ENCODE measurements at regions not wholly inside any gene's neighbourhood (a gene's known extent, or its start where the extent isn't known, plus 50 kb on each side); places are given as distances from the start of the nearest gene placed in this dataset.
"Not testable (repeated sequence)": the region's sequence is repeated elsewhere in the genome, so short reads cannot be mapped to it uniquely, and the experiment has no call there.

GRCh38 chr13:63855457-63856118 lies 2439.9 kb upstream of the PCDH20 start:
- DNase-seq (ENCODE audit: low read depth in 2 of 2) = no peak

- DNase-seq (ENCODE audit: low read depth in 2 of 2) = no peak
Observed at GRCh38 chr13:63853816-63854215, 2438.2 kb upstream of the PCDH20 start.

- DNase-seq (ENCODE audit: low read depth in 2 of 2) = no peak
Observed at GRCh38 chr13:63851526-63851925, 2435.9 kb upstream of the PCDH20 start.

GRCh38 chr13:63843766-63844699 lies 2428.4 kb upstream of the PCDH20 start:
- DNase-seq (ENCODE audit: low read depth in 2 of 2) = no peak

GRCh38 chr13:63842102-63842501 lies 2426.5 kb upstream of the PCDH20 start:
- no peak for DNase-seq (ENCODE audit: low read depth in 2 of 2)

GRCh38 chr13:63840551-63841421 lies 2425.1 kb upstream of the PCDH20 start:
- no peak for DNase-seq (ENCODE audit: low read depth in 2 of 2)

- no peak for DNase-seq (ENCODE audit: low read depth in 2 of 2)
Observed at GRCh38 chr13:63838366-63839110, 2422.9 kb upstream of the PCDH20 start.

- not testable (repeated sequence) for DNase-seq (ENCODE audit: low read depth in 2 of 2)
Observed at GRCh38 chr13:63837701-63838100, 2422.1 kb upstream of the PCDH20 start.

- DNase-seq (ENCODE audit: low read depth in 2 of 2) = not testable (repeated sequence)
Observed at GRCh38 chr13:63829609-63830008, 2414.0 kb upstream of the PCDH20 start.

- not testable (repeated sequence) for DNase-seq (ENCODE audit: low read depth in 2 of 2)
Observed at GRCh38 chr13:63821785-63822184, 2406.1 kb upstream of the PCDH20 start.

- not testable (repeated sequence) for DNase-seq (ENCODE audit: low read depth in 2 of 2)
Observed at GRCh38 chr13:63811428-63812004, 2395.9 kb upstream of the PCDH20 start.

- not testable (repeated sequence) for DNase-seq (ENCODE audit: low read depth in 2 of 2)
Observed at GRCh38 chr13:63791134-63791533, 2375.5 kb upstream of the PCDH20 start.

GRCh38 chr13:63774133-63774532 lies 2358.5 kb upstream of the PCDH20 start:
- DNase-seq (ENCODE audit: low read depth in 2 of 2) = no peak

GRCh38 chr13:63773476-63773875 lies 2357.8 kb upstream of the PCDH20 start:
- no peak for DNase-seq (ENCODE audit: low read depth in 2 of 2)

GRCh38 chr13:63757683-63758082 lies 2342.0 kb upstream of the PCDH20 start:
- not testable (repeated sequence) for DNase-seq (ENCODE audit: low read depth in 2 of 2)

GRCh38 chr13:63749857-63750256 lies 2334.2 kb upstream of the PCDH20 start:
- DNase-seq (ENCODE audit: low read depth in 2 of 2) = not testable (repeated sequence)

- DNase-seq (ENCODE audit: low read depth in 2 of 2) = not testable (repeated sequence)
Observed at GRCh38 chr13:63741814-63742101, 2326.1 kb upstream of the PCDH20 start.

GRCh38 chr13:63741029-63741813 lies 2325.6 kb upstream of the PCDH20 start:
- no peak for DNase-seq (ENCODE audit: low read depth in 2 of 2)

GRCh38 chr13:63739112-63739735 lies 2323.6 kb upstream of the PCDH20 start:
- not testable (repeated sequence) for DNase-seq (ENCODE audit: low read depth in 2 of 2)
